ENCODE measurements at regions not wholly inside any gene's neighbourhood (a gene's known extent, or its start where the extent isn't known, plus 50 kb on each side); places are given as distances from the start of the nearest gene placed in this dataset.

GRCh38 chr11:110874437-110875030 is 162.3 kb upstream of the ARHGAP20 start:
- no peak overlapping the region for H3K4me3 Mint-ChIP-seq
- H3K36me3 Mint-ChIP-seq (ENCODE audit: low read depth) = no peaks in the 10 kb centered on the region
- H3K9me3 Mint-ChIP-seq (ENCODE audit: low read depth) = no peaks in the 10 kb centered on the region
- ATAC-seq (no peak), DNase-seq (no peak)
- POLR2A ChIA-PET = no interaction called here
- no peaks in the 10 kb centered on the region for H3K27me3 Mint-ChIP-seq
- H3K4me1 Mint-ChIP-seq = no peaks in the 10 kb centered on the region
- intact Hi-C loops (cut with DNase I, micrococcal nuclease) = no loop called here
- no peak overlapping the region for H3K27ac Mint-ChIP-seq
- CTCF ChIA-PET = interaction anchor here (0.9 kb wide), 1 partner anchor 14 kb away, joined by 3 read pairs; no protein-coding TSS in a partner anchor

GRCh38 chr11:110873975-110874374 is 161.7 kb upstream of the ARHGAP20 start:
- DNase-seq = no peak
- CTCF ChIA-PET = interaction anchor here (0.9 kb wide), 1 partner anchor 13 kb away, joined by 3 read pairs; no protein-coding TSS in a partner anchor
- Mint-ChIP-seq H3K36me3 (ENCODE audit: low read depth) (no peaks in the 10 kb centered on the region), H3K27ac (no peak overlapping the region), H3K4me3 (no peak overlapping the region), H3K27me3 (no peaks in the 10 kb centered on the region), H3K9me3 (ENCODE audit: low read depth) (no peaks in the 10 kb centered on the region), H3K4me1 (no peaks in the 10 kb centered on the region)
- intact Hi-C loops (cut with DNase I, micrococcal nuclease) = no loop called here
- POLR2A ChIA-PET = no interaction called here
- ATAC-seq = no peak

DNA sequence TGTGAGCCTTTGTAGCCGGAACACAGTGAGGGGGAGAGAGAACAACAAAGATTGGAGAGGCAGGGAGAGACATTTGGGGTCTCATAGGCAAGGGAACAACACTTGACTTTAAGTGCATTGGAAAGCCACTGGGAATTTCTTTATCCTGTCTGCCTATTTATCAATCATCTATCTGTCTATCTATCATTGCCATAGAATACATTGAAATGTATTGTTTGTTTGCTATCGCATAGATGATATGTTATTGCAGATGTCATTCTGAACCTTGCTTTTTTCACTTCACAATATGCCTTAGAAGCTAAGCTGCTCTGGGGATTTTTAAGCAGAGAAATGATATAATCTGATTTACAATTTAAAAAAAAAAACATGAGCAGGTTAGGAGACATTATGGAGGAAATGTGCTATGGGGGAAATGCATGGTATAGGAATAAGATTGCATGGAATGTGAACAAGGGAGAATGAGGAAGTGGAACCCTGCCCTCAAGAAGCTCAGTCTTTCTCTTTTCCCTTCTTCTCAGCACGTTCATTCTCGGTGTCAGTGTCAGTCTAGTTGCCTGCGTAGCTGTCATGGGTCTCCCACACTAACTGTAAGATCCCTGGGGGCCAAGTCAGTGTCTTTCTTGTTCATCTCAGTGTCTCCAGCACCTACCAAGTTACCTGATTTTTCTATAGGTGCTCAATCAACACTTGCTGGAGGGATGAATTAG is 158.7 kb upstream of the ARHGAP20 start:
- no peak overlapping the region for H3K4me3 Mint-ChIP-seq
- no peak overlapping the region for H3K27ac Mint-ChIP-seq
- no peaks in the 10 kb centered on the region for H3K9me3 Mint-ChIP-seq (ENCODE audit: low read depth)
- DNase-seq (no peak), ATAC-seq (no peak)
- POLR2A ChIA-PET = no interaction called here
- CTCF ChIA-PET = no interaction called here
- H3K4me1 Mint-ChIP-seq = no peaks in the 10 kb centered on the region
- H3K27me3 Mint-ChIP-seq = no peaks in the 10 kb centered on the region
- intact Hi-C loops (cut with DNase I, micrococcal nuclease) = no loop called here
- no peaks in the 10 kb centered on the region for H3K36me3 Mint-ChIP-seq (ENCODE audit: low read depth)

DNA sequence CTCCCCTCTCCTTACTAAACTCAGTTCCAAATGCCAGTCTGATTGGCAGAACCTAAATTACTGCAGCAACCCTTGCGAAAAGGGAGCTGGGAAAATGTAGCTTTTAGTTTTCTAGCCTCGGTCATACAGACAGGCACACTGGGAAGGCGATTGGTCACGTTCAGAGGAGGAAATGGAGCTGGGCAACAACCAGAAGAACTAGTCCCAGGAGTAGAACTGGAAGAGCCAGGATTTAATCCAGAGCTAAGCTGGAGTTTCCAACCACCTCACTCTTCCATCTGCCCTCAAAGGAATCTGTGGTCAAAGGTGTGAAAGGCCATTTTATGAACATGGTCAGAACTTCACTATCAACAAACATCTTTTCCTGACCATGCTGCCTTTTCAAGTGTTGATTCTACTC is 155.7 kb upstream of the ARHGAP20 start:
- POLR2A ChIA-PET = no interaction called here
- ATAC-seq = no peak
- no peaks in the 10 kb centered on the region for H3K9me3 Mint-ChIP-seq (ENCODE audit: low read depth)

GRCh38 chr11:110866081-110866480 is 153.8 kb upstream of the ARHGAP20 start:
- ChIA-PET POLR2A (interaction anchor here (0.5 kb wide), 1 partner anchor 265 kb away, joined by 3 read pairs; no protein-coding TSS in a partner anchor), CTCF (no interaction called here)
- Mint-ChIP-seq H3K4me1 (no peaks in the 10 kb centered on the region), H3K36me3 (ENCODE audit: low read depth) (no peaks in the 10 kb centered on the region), H3K9me3 (ENCODE audit: low read depth) (no peaks in the 10 kb centered on the region), H3K4me3 (no peak overlapping the region), H3K27me3 (no peaks in the 10 kb centered on the region), H3K27ac (no peak overlapping the region)
- DNase-seq = no peak
- intact Hi-C loops (cut with DNase I, micrococcal nuclease) = no loop called here
- no peak for ATAC-seq

More for the DNA sequence above, 155.7 kb upstream of the ARHGAP20 start:
- CTCF ChIA-PET = no interaction called here
- DNase-seq = no peak
- intact Hi-C loops (cut with DNase I, micrococcal nuclease) = no loop called here
- H3K27me3 Mint-ChIP-seq = no peaks in the 10 kb centered on the region
- H3K36me3 Mint-ChIP-seq (ENCODE audit: low read depth) = no peaks in the 10 kb centered on the region
- H3K4me3 Mint-ChIP-seq = no peak overlapping the region
- H3K27ac Mint-ChIP-seq = no peak overlapping the region
- H3K4me1 Mint-ChIP-seq = no peaks in the 10 kb centered on the region

- intact Hi-C loops (cut with DNase I, micrococcal nuclease) = no loop called here
- H3K9me3 Mint-ChIP-seq (ENCODE audit: low read depth) = no peaks in the 10 kb centered on the region
- H3K4me3 Mint-ChIP-seq = no peak overlapping the region
- H3K4me1 Mint-ChIP-seq = no peaks in the 10 kb centered on the region
- H3K36me3 Mint-ChIP-seq (ENCODE audit: low read depth) = no peaks in the 10 kb centered on the region
- DNase-seq (no peak), ATAC-seq (no peak)
- H3K27ac Mint-ChIP-seq = no peak overlapping the region
- no peaks in the 10 kb centered on the region for H3K27me3 Mint-ChIP-seq
- ChIA-PET CTCF (interaction anchor here (0.8 kb wide), 1 partner anchor 15 kb away, joined by 3 read pairs; no protein-coding TSS in a partner anchor), POLR2A (no interaction called here)
These were observed 150.2 kb upstream of the ARHGAP20 start for GRCh38 chr11:110862407-110862806.

GRCh38 chr11:110860461-110860860 is 148.2 kb upstream of the ARHGAP20 start:
- no peaks in the 10 kb centered on the region for H3K4me1 Mint-ChIP-seq
- intact Hi-C loops (cut with DNase I, micrococcal nuclease) = no loop called here

GRCh38 chr11:110859998-110860397 is 147.8 kb upstream of the ARHGAP20 start:
- Mint-ChIP-seq H3K9me3 (ENCODE audit: low read depth) (no peaks in the 10 kb centered on the region), H3K27ac (no peak overlapping the region), H3K36me3 (ENCODE audit: low read depth) (no peaks in the 10 kb centered on the region), H3K4me3 (no peak overlapping the region), H3K4me1 (no peaks in the 10 kb centered on the region), H3K27me3 (peaks cover 2% of the 10 kb centered on the region)
- no peak for DNase-seq
- intact Hi-C loops (cut with DNase I, micrococcal nuclease) = no loop called here
- CTCF ChIA-PET = interaction anchor here (0.7 to 1.4 kb wide), 2 partner anchors 14 to 289 kb away, joined by 3 read pairs; no protein-coding TSS in a partner anchor
- ATAC-seq = no peak
- POLR2A ChIA-PET = no interaction called here

More at GRCh38 chr11:110860461-110860860, 148.2 kb upstream of the ARHGAP20 start:
- ATAC-seq (no peak), DNase-seq (no peak)
- H3K36me3 Mint-ChIP-seq (ENCODE audit: low read depth) = no peaks in the 10 kb centered on the region
- ChIA-PET CTCF (interaction anchor here (1.4 kb wide), 1 partner anchor 14 kb away, joined by 3 read pairs; no protein-coding TSS in a partner anchor), POLR2A (no interaction called here)
- no peak overlapping the region for H3K27ac Mint-ChIP-seq
- no peaks in the 10 kb centered on the region for H3K9me3 Mint-ChIP-seq (ENCODE audit: low read depth)
- H3K27me3 Mint-ChIP-seq = peaks cover 2% of the 10 kb centered on the region
- H3K4me3 Mint-ChIP-seq = no peak overlapping the region

DNA sequence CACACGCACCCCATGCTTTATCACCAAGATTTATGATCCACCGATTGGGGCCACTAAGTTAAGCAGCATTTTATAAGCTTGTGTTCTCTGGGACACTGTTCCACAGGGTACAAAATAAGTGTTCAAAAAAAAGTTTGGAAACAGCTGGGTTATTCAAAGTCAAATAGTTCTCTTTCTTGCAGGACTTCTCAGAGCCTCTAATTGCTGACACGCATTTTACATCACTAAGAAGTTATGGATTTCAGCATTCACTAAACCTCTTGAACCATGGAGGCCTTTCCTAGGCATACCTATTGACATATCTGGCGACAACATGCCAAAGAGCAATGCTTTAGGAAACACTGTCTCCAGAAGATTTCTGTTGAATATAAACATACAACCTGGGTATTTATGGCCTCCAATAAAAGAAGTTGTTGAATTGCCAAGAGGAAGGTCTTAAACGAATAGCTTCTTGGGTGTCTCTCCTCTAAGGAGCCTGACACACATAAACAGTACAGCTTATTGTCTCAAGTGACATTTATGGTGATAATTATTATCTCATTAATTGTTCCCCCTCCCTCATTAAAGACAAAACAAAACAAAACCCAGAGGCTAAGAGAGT is 147.1 kb upstream of the ARHGAP20 start:
- Mint-ChIP-seq H3K4me3 (no peak overlapping the region), H3K27me3 (peaks cover 4% of the 10 kb centered on the region), H3K27ac (no peak overlapping the region), H3K36me3 (ENCODE audit: low read depth) (no peaks in the 10 kb centered on the region), H3K9me3 (ENCODE audit: low read depth) (peaks cover 2% of the 10 kb centered on the region), H3K4me1 (no peaks in the 10 kb centered on the region)
- intact Hi-C loops (cut with DNase I, micrococcal nuclease) = no loop called here
- DNase-seq = no peak
- ChIA-PET POLR2A (no interaction called here), CTCF (interaction anchor here (0.7 kb wide), 1 partner anchor 290 kb away, joined by 3 read pairs; no protein-coding TSS in a partner anchor)
- ATAC-seq = no peak

- ATAC-seq (no peak), DNase-seq (no peak)
- Mint-ChIP-seq H3K4me3 (no peak overlapping the region), H3K4me1 (no peaks in the 10 kb centered on the region), H3K27ac (no peak overlapping the region), H3K27me3 (peaks cover 4% of the 10 kb centered on the region), H3K9me3 (ENCODE audit: low read depth) (peaks cover 2% of the 10 kb centered on the region), H3K36me3 (ENCODE audit: low read depth) (no peaks in the 10 kb centered on the region)
- CTCF ChIA-PET = no interaction called here
- POLR2A ChIA-PET = no interaction called here
- intact Hi-C loops (cut with DNase I, micrococcal nuclease) = no loop called here
These were observed 146.3 kb upstream of the ARHGAP20 start for GRCh38 chr11:110858547-110858921.

- POLR2A ChIA-PET = no interaction called here
- ATAC-seq (no peak), DNase-seq (no peak)
- Mint-ChIP-seq H3K9me3 (ENCODE audit: low read depth) (peaks cover 2% of the 10 kb centered on the region), H3K4me1 (no peaks in the 10 kb centered on the region), H3K27me3 (peaks cover 4% of the 10 kb centered on the region), H3K4me3 (no peak overlapping the region), H3K27ac (no peak overlapping the region), H3K36me3 (ENCODE audit: low read depth) (no peaks in the 10 kb centered on the region)
- intact Hi-C loops (cut with DNase I, micrococcal nuclease) = no loop called here
- CTCF ChIA-PET = interaction anchor here (0.7 kb wide), 1 partner anchor 12 kb away, joined by 3 read pairs; no protein-coding TSS in a partner anchor
These were observed 145.8 kb upstream of the ARHGAP20 start for GRCh38 chr11:110857892-110858546.

Data from activated CD4-positive, alpha-beta T cell treated with anti-CD3 and anti-CD28 coated beads for 36 hours (primary cell).